ENCODE measurements at regions not wholly inside any gene's neighbourhood (a gene's known extent, or its start where the extent isn't known, plus 50 kb on each side); places are given as distances from the start of the nearest gene placed in this dataset.

DNA sequence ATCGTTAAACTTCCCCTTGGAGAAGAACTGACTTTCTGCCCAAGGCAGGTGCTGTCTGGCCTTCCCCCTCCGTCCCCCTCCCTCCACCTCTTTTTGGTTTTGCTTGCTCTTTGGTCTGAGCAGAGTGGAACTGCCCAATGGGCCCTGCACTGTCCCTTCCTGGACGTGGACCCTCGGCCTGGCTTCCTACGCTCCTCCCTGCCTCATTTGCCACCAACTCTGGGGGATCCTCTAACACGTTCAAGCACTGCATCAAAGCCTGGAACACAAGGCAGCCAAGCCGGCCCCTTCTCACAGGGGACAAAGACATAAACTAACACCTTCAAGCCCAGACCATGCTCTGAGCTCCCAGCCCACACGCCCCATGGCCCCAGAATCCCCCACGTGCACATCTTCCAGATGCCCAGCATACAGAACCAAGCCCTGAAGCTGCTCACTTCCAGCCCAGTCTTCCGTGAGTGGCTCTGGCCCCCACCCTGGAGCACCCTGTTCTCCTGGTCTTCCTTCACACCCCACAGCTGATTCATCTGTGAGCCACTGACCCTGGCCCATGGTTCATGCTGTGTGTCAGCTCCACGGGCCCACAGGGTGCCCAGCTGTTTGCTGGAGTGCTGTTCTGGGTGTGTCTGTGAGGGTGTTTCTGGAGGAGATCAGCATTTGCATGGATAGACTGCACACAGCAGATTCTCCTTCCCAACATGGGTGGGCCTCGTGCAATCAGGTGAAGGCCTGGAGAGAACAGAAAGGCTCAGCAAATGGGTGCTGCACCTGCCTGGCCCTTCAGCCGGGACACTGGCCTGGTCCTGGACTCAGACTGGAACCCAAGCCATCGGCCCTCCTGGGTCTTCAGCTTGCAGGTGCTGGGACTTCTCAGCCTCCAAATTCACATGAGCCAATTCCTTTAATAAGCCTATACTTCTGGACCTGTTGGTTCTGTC is 247.1 kb upstream of the SALL3 start:
- DNase-seq: no peak

DNA sequence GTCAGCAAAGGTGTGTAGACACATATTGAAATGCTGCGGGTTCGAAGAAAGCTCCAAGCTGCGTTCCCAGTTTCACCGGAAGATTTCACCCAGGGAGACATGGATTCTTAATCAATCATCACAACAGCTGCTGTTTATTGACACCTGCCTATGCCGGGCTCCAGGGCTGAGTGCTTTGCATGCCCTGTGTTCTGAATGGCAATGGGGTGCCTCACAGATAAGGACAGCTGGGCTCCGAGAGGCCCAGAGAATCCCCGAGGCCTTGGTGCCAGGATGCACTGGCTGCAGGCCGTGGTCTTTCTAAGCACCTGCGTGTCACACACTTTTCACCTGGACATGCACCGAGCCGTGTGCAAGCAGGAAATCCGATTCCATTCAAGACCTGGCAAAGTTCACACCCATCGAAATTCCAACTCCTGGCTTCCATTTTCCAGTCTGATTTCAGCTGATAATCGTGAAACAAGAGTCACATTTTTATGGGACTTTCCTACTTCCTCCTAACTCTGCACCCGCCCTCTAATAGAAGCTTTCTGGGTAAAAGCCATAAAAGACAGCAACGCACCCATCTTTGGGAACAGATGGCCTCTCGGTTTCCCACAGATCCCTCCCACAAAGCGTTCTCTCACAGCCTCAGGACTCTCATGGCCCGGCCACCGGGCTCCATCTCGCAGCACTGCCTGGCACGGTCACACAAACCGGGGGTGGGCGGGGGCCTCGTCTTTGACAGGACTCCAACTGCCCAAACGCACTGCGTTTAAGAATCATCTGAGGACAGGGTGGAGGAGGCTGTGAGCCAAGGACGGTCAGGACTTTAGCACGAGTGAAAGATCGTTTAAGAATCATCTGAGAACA is 245.6 kb upstream of the SALL3 start:
- DNase-seq: no peak

DNA sequence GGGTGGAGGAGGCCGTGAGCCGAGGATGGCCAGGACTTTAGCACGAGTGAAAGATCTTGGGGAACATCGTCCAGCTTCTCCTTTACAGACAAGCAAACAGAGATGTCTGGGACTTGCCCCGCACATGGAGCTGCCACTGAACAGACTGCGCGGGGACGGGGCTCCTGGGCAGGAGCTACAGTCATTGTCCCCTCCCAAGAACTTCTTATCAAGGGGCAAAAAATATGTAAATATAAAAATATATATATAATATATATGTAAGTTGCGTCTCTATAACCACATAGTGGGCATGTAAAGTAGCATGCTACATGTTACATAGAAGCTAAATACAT is 245.0 kb upstream of the SALL3 start:
- no peak for DNase-seq

DNA sequence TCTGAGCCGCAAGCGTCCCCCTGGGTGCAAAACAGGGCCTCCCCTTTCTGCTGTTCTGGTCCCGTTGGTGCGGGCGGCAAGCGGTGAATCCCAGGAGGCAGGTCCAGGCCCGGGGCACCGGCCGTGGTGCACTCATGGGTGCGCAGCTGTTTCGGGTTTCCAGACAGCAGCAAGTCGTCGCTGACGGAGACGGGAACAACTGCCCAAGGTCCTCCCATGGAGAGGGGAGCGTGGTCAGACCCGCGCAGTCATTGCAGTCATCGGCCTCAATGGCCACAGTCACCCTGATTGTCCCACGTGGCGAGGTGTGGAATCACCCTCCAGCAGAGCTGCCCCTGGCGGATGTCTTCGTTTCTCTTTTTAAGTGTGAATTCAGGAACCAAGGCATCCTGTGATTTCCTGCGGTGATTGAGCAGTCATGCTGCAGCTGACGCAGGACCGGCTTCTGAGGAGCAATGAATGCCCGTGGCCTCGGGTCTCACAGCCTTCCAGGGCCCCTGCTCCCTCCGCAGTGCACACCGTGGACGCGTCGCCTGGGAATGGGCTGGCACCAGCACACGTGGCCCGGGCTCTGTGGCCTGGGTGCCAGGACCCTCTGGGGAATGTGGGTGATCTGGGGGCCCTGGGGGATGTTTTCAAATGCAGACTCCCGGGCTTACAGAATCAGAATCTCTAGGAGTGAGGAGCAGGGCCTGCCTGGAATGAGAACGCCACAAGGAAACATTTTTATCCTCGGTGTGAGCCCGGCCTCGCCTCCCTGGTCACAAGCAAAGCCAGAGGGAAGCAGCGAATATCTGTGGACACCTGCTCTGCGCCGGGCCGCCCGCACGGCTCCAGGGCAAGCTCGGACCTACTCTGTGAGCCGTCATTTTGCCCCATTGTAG is 244.2 kb upstream of the SALL3 start:
- no peak for DNase-seq

DNA sequence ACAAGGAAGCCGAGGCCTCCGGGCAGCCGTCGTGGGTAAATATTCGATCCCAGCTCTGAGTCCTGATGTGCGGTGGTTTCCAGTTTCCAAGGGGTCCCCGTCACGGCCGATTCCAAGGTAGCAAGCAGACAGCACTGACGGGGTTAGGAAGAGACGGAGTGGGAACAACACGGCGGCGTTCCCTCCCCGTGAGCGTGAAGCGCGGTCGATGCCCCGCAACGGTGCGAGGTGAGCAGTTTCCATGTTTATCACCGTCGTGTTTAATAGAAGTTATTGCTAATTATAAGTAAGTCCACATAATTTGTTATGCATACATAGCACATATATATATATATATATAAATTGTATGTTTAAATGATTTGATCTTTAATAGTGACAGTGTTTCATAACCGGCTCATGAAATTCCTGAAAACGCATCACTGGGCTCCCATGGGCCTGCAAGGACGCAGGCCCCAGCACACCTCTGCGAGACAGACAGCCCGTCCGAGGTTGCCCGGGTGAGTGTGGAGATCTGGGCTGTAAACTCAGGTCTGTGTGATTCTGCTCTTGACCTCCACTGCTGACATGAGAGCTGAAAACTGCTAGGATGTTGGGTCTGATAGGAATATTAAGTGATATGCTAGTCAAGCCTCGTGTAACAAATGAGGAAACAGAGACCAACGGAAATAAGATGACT is 243.5 kb upstream of the SALL3 start:
- DNase-seq: no peak

DNA sequence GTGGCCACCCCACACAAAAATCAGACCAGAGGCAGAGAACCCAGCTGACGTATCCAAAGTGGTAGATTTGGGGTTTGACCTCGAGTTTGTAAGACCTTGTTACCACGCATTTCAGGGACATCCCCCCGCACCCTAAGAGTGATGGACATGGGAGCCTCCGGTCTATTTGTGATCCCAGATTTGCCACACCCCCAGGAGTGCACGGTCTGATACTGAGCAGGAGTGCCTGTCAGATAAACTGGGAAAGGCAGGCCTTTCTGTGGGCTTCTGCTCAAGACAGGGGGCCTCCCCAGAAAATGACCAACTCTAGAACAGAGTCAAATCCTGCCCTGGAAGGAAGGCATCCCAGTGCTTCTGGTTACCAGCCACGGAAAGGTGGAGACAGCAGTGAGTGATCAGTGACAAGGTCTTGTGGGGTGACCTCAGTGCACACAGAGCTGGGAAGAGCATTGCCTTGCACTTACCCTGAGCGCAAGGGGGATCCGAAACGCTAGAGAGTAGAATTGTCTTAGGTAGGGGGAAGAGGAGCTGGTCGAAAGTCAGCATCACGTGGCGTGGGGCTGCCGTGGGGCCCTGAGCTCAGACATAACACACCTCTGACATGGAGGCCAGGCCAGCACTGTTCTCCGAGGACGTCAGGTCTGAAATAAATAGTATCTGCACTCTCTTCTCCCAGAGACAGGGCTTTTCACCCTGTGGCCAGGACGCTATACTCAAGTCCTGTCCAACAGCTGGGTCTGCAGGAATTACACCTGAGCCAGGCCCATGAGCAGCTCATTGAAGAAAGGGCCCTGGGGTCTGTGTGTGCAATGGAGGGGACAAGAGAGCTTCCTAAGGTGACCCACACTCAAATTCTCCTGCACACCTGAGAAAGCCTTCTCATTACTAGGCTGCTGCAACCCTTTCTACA is 242.4 kb upstream of the SALL3 start:
- DNase-seq: no peak

DNA sequence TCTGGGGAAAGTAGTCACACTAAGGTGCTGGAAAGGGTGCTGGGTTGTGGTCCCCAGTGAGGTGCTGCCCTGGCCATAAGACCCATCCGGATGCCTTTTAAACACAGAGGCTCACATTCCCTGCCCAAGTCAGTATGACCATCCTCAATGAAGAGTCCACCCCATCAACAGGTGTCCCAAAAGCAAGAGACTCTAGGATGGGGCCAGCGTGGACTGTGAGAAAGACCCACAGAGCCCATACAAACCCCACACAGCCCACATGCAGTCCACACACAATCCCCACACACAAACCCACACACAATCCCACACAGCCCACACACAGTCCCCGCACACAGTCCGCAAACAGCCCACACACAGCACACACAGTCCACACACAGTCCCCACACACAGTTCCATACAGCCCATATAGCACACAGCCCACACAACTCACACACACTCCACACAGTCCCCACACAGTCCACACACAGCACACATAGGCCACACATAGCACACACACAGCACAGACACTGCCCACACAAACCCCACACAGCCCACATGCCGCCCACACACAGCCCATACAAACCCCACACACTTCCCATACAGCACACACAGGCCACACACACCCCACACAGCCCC is 241.4 kb upstream of the SALL3 start:
- DNase-seq: no peak

DNA sequence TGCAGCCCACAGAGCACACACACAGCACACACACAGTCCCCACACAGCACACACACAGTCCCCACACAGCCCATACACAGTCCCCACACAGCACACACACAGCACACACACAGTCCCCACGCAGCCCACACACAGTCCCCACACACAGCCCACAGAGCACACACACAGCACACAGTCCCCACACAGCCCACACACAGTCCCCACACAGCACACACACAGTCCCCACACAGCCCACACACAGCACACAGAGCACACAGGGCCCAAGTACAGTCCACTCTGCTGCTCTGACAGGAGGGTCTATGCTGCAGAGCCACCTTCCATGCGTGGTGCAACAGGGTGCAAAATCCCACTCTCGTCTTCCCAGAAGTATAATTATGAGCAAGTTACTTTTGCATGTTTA is 240.5 kb upstream of the SALL3 start:
- no peak for DNase-seq

DNA sequence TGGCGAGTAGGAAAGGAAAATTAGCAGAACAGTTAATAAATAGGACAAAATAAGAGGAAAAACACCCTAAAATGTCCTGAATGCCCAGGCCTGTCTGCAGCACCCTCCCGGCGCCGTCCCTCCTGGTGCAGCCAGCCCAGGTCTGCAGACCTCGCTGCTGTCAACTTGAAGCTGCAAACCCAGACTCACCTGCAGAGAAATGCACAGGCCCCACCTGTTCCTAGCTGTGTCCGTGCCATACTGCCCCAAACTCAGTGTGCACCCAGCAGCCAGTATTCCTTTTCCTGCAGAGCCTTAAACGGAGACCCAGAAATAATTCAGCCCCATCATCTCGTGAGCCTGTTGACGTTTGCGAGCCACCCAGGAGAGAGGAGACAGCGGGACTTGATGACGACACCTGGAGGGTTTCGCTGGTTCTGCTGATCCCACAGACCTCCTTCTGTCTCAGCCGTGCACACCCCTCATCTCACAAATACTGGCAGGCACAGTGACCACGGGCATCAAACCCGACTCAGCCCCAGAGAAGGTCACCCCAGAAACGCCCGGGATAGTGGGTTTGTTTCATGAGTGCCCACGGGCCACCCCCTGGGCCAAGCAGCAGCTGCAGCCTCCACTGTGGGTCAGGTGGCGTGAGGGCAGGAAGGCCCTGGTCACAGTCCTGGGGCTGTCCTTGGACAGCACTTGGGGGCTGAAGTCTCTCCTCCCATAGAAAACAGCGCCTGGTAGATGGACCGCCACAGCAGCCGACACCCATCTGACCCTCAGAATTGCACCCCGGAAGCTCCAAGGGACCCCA is 239.5 kb upstream of the SALL3 start:
- no peak for DNase-seq

DNA sequence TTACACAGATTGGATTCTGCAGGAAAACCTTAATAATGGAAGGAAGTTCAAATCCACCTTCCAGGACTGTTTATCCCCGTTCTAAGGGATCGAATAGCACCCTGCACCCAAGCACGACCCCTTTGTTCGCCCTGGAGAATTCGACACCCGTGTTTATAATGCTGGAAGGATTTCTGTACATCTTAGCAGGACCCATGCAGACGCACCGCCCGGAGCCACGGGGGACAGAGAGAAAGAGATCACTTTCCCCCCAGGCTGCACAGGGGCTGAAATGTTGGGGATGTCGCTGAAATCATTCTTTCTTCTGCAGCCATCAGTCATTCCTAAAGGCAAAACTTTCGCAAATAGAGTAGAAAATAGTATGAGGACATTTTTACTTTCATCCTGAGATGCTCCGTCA is 238.7 kb upstream of the SALL3 start:
- no peak for DNase-seq

DNA sequence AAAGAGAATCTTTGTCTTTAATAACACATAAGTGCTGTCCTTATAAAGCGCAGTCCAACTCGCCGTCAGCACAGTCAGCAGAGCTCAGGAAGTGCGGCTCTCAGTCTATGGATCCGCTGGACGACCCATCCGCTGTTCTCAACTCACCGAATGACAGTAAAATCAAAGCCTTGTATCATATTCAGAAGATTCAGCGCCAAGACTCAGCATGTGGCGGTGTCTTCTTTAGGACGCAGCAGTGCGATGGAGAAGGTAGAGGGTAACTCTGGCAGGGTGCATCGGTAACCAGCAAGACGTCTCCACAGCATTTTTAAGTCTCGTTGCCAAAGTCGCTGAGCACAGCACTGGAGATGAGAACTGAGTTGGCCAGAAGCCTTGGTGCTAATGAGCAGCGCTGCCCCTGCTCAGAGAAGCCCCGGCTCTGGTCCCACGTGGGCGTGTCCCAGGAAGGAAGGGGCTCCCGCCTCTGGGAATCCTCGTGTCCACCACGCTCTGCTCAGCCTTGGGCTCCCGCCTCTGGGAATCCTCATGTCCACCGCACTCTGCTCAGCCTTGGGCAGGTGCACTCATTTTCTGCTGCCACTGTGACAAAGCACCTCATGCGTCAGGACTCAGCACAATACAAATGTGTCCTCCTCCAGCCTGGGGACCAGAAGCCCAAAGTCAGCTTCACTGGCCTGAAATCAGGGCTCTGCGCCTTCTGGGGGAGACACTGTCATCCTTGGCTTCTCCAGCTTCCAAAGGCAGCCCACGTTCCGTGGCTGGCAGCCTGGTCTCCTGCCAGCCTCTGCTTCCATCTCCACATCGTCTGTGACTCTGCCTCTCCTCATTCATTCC is 238.0 kb upstream of the SALL3 start:
- no peak for DNase-seq

DNA sequence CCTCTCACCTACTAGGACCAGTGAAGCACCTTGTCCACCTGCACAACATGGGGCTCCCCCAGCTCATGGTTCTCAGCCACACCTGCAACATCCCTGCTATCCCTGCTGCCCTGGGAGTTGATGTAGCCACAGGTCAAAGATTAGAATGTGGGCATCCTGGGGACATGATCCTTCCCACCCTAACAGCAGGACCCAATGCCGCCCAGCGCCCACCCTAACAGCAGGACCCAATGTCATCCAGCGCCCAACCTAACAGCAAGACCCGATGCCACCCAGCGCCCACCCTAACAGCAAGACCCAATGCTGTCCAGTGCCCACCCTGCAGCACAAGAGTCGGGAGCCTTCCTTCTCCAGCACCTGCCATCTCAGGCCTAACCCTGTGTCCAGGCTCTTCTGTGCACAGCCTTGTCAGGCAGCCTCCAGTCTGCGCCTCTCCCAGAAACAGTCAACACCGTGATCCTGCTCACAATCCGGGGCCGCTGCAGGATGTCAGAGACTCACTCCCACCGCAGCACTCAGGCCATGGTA is 237.3 kb upstream of the SALL3 start:
- no peak for DNase-seq

DNA sequence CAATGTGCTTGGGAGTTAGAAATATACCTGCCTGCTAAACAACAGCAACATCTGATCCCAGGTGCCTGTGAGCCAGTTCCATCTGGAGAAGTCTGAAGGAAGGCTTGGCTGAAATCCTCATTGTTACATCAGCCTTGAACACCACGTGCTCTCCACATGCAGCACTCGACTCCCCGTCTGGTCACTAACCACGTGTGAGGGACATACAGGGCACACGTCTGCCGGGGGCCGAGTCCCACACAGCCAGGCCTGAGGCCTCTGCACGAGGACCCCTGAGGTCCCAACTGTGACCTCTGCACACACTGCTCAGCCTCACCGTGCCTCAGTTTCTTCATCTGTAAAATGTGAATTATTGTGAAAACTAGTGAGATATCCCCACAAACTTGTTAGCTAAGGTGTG is 236.5 kb upstream of the SALL3 start:
- no peak for DNase-seq

DNA sequence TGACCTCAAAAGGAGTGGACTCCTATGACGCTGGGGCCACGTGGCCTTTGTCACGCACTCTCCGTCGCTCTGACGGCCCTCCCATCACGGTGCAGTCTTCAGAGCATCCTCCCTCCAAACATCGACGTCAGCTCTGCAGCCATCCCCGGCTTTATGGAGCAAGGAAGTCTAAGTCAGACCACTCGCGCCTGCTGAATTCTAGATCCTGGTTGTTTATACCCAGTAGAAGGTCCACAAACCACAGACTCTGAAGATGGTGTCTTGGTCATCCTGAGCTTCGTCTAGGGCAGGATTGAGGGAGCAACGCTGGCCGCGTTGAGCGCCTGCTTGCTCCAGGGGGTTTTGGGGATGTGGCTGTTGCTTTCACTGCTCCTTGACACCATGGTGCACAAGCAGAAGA is 228.0 kb upstream of the SALL3 start:
- DNase-seq: no peak

DNA sequence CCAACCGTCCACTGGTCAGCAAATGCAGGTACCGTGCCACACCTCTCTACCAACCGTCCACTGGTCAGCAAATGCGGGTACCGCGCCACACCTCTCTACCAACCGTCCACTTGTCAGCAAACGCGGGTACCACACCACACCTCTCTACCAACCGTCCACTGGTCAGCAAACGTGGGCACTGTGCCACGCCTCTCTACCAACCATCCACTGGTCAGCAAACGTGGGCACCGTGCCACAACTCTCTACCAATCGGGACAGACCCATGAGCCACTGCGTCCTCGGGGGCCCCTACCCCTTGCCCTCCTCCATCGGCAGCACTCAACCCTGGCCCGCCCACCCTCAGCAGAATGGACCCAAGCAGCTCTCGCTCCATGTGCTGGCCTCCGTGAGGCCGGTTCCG is 226.4 kb upstream of the SALL3 start:
- no peak for DNase-seq

DNA sequence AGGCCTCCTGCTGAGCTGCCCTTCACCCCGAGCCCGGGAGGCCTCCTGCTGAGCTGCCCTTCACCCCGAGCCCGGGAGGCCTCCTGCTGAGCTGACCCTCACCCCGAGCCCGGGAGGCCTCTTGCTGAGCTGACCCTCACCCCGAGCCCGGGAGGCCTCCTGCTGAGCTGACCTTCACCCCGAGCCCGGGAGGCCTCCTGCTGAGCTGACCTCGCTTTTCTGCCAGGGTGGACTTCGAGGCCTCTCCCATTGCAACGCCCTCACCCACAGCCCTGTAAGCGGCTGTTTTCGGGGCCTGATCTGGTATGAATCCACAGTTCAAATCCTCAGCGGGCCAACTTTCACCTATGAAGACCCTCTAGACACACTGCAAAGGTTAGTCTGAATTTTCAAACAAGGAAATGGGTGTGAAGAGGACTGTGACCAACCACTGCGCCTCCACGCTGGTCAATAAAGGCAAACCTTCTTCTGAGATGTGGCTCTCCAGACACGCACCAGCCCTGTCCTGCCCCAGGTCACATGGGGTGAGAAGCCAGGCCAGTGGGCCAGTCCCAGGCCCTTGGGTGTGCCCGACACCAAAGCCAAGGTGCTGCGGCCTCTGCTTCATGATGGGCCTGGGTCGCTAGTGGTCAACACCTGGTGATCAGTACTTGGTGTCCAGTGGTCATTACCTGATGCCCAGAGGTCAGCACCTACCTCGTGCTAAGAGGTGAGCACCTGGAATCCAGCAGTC is 225.1 kb upstream of the SALL3 start:
- no peak for DNase-seq

DNA sequence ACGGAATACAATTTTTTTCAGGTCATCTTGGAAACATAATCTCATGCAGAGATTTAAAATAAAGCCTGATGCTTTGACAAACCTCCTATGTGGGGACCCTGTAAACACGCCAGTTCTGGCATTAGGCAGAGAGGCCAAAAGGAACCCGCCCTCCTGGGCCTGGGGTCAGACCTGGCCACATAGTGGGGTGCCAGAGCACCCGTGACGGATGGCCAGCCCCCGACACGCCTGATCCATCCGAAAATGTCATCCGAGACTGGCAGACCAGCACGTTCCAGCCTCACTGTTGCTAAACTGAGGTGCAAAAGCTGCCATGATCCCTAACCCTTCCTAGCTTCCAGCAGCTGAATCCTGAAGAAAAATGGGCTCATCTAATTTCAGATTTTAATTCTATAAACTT is 222.6 kb upstream of the SALL3 start:
- DNase-seq: no peak

DNA sequence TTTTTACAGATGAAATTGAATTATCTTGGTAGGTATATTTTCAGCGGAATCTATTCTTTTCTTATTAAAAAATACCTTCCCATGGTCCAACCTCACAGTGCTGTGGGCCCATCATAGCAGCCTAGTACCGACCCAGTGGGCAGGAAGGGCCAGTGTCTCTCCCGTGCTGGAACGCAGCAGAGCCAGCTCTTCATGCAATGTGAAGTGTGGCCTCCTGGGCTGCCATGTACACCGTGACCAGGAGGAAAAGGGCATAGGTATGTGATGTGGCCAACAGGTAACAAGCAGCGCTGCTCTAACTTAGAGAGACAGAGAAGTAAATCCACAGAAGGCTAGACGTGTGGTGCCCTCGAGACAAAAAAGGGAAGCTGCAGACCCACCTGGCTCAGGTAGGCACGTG is 221.1 kb upstream of the SALL3 start:
- DNase-seq: no peak

All from skin of body (tissue), 1 donor.